Lung (tissue), 11 donors: ENCODE measurements at regions not wholly inside any gene's neighbourhood (a gene's known extent, or its start where the extent isn't known, plus 50 kb on each side); places are given as distances from the start of the nearest gene placed in this dataset.

ENCODE experiments used
- ATAC-seq: fragments of 200-7000 bp; cut with Tn5 transposase; one replicate; pipeline ENCODE4 v1.9.1; 2020; ENCODE audit warnings: moderate number of reproducible peaks; ENCODE audit not compliant: insufficient read depth, low FRiP score
- DNase-seq, 3 donors: peaks; one replicate each; pipeline ENCODE4 v3.0.0-alpha.2; 2013 to 2017
- H3K27ac ChIP-seq, 2 donors: one replicate each; pipeline ENCODE4 v1.5.1; 2013; ENCODE audit warnings: mild to moderate bottlenecking in 2 of 2, moderate library complexity in 2 of 2, control low read depth in 1 of 2, inconsistent platforms in 1 of 2, low read depth in 1 of 2, low read length in 1 of 2
- H3K27me3 ChIP-seq, 3 donors: one replicate each; pipeline ENCODE4 v1.5.1; 2013; ENCODE audit warnings: low read length in 2 of 3; ENCODE audit not compliant: control insufficient read depth in 3 of 3, insufficient read depth in 3 of 3
- H3K36me3 ChIP-seq, 4 donors: one replicate each; pipeline ENCODE4 v1.5.1; 2013; ENCODE audit warnings: low read length in 4 of 4, mild to moderate bottlenecking in 1 of 4, moderate library complexity in 1 of 4; ENCODE audit not compliant: control insufficient read depth in 4 of 4, insufficient read depth in 4 of 4
- H3K4me1 ChIP-seq, 5 donors: one replicate each; pipeline ENCODE4 v1.5.1; 2013; ENCODE audit warnings: low read length in 5 of 5, mild to moderate bottlenecking in 2 of 5, moderate library complexity in 1 of 5; ENCODE audit not compliant: control insufficient read depth in 5 of 5, insufficient read depth in 5 of 5
- H3K4me3 ChIP-seq: one replicate; pipeline ENCODE4 v1.5.1; 2013; ENCODE audit warnings: mild to moderate bottlenecking, control low read depth, moderate library complexity
- H3K9ac ChIP-seq, 2 donors: one replicate each; pipeline ENCODE4 v1.5.1; 2013; ENCODE audit warnings: low read length in 2 of 2, control low read depth in 1 of 2; ENCODE audit not compliant: insufficient read depth in 1 of 2
- H3K9me3 ChIP-seq, 4 donors: one replicate each; pipeline ENCODE4 v1.5.1; 2013; ENCODE audit warnings: low read length in 3 of 4, mild to moderate bottlenecking in 1 of 4, moderate library complexity in 1 of 4; ENCODE audit not compliant: control insufficient read depth in 4 of 4, insufficient read depth in 3 of 4
- WGBS, 2 donors: extraction: QIAGEN DNeasy Blood & Tissue Kit; methylation state at CpG; one replicate each; pipeline ENCODE4 v1.1.7; 2013; 5-methylcytosine and 5-hydroxymethylcytosine counted together
- TF ChIP-seq, protein P1 (sequence below): IDR thresholded peaks from 2 replicates; pipeline ENCODE4 v1.5.1; 2012; ENCODE audit warnings: mild to moderate bottlenecking; ENCODE audit errors: control extremely low read depth, extremely low read depth
- donor health status: control.
- donor health status: control.
- donor health status: Bipolar disorder and iron deficiency.
- donor health status: healthy.
- donor health status: DM: yes; HTN: yes; CAD: no.

DNA sequence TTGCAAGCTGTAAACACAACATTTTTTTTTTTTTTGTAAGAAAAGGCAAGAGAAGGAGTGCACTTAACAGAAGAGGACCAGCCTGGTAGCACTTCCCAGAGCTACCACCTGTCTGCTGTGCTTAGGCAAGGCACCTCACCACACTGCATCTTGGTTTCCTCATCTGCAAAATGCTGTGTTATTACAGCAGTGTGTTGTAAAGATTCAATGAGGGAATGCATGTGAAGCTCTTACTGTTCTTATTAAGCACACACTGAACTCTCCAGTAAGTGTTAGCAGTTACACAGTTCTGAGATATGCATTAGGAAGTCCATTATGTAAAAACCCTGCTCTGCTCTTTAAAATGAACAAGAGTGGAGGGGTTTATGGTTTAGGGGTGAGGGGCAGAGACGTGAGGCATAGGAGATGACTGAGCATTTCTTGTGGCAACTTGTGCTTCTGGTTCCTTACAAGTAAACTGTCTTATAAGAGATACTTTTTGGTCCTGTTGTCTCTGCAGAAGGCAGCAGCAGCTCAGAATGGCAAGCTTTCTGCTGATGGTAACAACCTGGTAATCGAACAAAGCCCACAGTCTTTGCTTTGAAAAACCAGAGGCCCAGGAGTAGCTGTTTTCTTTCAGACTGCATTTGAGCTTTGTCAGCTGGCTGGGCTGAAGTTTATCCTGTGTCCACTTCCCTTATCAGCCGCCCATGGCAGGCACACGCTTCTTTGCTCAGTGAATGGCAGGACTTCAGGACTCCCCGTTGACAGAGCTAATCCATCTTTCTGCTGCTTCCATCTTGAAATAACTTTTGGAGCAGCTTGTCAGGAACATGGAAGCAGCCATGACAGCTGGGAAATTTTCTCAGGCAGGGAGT lies 98.8 kb upstream of the BMPER start:
- H3K9me3 ChIP-seq = no peaks in the 10 kb centered on the region
- H3K27ac ChIP-seq = peak overlapping the region in 1 of 2 donors; percentile 37
- TF ChIP-seq, protein P1, sequence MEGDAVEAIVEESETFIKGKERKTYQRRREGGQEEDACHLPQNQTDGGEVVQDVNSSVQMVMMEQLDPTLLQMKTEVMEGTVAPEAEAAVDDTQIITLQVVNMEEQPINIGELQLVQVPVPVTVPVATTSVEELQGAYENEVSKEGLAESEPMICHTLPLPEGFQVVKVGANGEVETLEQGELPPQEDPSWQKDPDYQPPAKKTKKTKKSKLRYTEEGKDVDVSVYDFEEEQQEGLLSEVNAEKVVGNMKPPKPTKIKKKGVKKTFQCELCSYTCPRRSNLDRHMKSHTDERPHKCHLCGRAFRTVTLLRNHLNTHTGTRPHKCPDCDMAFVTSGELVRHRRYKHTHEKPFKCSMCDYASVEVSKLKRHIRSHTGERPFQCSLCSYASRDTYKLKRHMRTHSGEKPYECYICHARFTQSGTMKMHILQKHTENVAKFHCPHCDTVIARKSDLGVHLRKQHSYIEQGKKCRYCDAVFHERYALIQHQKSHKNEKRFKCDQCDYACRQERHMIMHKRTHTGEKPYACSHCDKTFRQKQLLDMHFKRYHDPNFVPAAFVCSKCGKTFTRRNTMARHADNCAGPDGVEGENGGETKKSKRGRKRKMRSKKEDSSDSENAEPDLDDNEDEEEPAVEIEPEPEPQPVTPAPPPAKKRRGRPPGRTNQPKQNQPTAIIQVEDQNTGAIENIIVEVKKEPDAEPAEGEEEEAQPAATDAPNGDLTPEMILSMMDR = no peak
- ATAC-seq (no peak), DNase-seq (peak; percentile 68 to 88 (median 87))
- no peak overlapping the region for H3K4me3 ChIP-seq
- H3K4me1 ChIP-seq = peaks cover 0 to 51% (median 30%) of the 10 kb centered on the region in 5 donors
- H3K27me3 ChIP-seq = no peaks in the 10 kb centered on the region
- 37 to 45% methylated on average over 5 of the region's 5 CpGs for WGBS, 2 donors
- no peaks in the 10 kb centered on the region for H3K36me3 ChIP-seq
- H3K9ac ChIP-seq = no peak overlapping the region

DNA sequence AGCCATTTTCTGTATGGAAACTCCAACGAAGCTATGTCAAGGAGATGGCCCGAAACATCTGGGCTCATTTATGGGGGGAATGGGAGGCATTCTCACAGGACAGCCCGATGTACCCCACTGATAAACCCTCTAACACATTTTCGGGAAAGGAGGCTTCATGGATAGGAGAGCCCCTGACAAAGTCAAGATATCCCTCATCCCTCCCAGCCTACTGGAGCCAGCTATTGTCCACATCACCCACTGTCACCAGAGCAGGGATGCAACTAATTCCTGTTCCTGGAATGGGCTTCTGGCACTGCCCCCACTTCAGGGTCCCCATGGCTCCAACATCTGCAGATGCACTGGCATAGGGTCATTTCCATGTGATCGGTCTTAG lies 98.2 kb upstream of the BMPER start:
- WGBS, 2 donors = 67 to 78% methylated on average over 5 of the region's 5 CpGs
- Histone ChIP-seq H3K9me3 (no peaks in the 10 kb centered on the region), H3K4me1 (peaks cover 0 to 51% (median 30%) of the 10 kb centered on the region in 5 donors), H3K9ac (no peak overlapping the region), H3K4me3 (no peak overlapping the region), H3K27ac (no peak overlapping the region), H3K36me3 (no peaks in the 10 kb centered on the region), H3K27me3 (no peaks in the 10 kb centered on the region)
- ATAC-seq = no peak
- TF ChIP-seq, protein P1 = no peak
- DNase-seq = no peak

DNA sequence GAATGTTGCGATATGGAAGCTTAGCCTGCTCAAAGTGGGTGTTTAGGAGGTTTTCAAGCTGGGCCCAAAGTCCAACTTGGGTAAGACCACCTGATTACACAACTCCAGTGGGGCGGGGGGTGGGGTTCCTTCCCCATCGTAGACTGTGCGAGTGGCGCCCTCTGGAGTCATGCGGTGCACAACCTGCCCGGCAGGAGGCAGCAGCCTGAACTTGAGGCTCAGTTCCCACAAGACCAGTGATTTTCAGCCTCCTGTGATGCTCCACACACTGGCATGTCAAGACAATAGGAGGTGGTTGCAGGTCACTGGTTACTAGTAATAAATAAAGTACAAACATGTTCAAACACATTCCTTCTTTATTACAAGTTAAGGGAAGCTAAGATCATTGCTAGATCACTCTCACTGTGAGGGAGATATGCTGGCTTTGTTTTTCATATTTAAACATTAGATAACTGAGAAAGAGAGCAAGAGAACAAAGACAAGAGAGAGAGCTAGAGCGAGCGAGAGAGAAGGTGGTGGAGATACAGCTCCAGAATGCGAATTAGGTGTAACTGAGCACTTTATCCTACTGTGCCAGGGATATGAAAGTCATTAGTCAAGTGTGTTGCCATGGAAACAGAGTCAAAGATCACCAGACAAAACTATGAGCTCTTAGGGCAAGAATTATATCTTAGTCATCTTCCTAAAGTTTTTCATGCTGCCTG lies 97.4 kb upstream of the BMPER start:
- no peaks in the 10 kb centered on the region for H3K36me3 ChIP-seq
- no peak overlapping the region for H3K4me3 ChIP-seq
- 55 to 72% methylated on average over 10 of the region's 10 CpGs for WGBS, 2 donors
- H3K9ac ChIP-seq = no peak overlapping the region
- no peak overlapping the region for H3K27ac ChIP-seq
- DNase-seq (peak; percentile 30 to 71 (median 54)), ATAC-seq (no peak)
- H3K27me3 ChIP-seq = no peaks in the 10 kb centered on the region
- peaks cover 0 to 43% (median 30%) of the 10 kb centered on the region in 5 donors for H3K4me1 ChIP-seq
- TF ChIP-seq, protein P1 = no peak
- H3K9me3 ChIP-seq = no peaks in the 10 kb centered on the region
